ENCODE measurements at regions not wholly inside any gene's neighbourhood (a gene's known extent, or its start where the extent isn't known, plus 50 kb on each side); places are given as distances from the start of the nearest gene placed in this dataset.

- TF ChIP-seq, protein P1, sequence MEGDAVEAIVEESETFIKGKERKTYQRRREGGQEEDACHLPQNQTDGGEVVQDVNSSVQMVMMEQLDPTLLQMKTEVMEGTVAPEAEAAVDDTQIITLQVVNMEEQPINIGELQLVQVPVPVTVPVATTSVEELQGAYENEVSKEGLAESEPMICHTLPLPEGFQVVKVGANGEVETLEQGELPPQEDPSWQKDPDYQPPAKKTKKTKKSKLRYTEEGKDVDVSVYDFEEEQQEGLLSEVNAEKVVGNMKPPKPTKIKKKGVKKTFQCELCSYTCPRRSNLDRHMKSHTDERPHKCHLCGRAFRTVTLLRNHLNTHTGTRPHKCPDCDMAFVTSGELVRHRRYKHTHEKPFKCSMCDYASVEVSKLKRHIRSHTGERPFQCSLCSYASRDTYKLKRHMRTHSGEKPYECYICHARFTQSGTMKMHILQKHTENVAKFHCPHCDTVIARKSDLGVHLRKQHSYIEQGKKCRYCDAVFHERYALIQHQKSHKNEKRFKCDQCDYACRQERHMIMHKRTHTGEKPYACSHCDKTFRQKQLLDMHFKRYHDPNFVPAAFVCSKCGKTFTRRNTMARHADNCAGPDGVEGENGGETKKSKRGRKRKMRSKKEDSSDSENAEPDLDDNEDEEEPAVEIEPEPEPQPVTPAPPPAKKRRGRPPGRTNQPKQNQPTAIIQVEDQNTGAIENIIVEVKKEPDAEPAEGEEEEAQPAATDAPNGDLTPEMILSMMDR (IDR thresholded peaks at IDR 0.05) = no peak
- TF ChIP-seq POLR2A (IDR thresholded peaks at IDR 0.05) = no peak
Observed at GRCh38 chr7:125641884-125642283, 712.3 kb upstream of the POT1 start.
